ENCODE measurements at regions not wholly inside any gene's neighbourhood (a gene's known extent, or its start where the extent isn't known, plus 50 kb on each side); places are given as distances from the start of the nearest gene placed in this dataset.

DNA sequence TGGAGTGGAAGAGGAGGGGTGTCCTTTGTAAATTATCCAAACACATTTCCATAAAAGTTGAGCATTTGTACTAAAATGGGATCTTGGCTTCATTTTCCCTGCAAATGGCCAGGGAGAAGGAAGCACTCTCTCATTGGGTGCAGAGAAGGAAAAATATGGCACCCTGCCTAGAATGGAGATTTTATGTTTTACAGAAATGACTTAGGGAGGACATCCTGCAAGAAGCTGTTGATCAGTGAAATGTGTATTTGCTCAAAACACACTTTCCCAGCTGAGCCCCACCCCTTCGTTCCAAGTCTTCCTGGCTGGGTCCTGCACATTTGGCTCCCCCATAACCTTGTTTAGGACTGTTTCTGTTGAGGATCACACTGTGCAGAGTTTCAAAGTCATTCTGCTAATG is 213.5 kb upstream of the TAPT1 start:
- TF ChIP-seq SUZ12 (IDR thresholded peaks at IDR 0.05; ENCODE audit: extremely low read depth, insufficient read depth, insufficient read length) (no peak), ZNF274 (IDR thresholded peaks at IDR 0.05; ENCODE audit: low read depth, low read length) (no peak), YY1 (IDR thresholded peaks at IDR 0.05; ENCODE audit: insufficient read depth, insufficient read length) (no peak)
